ENCODE measurements at regions not wholly inside any gene's neighbourhood (a gene's known extent, or its start where the extent isn't known, plus 50 kb on each side); places are given as distances from the start of the nearest gene placed in this dataset.
A peak's percentile ranks its signal among the peaks of the same experiment; 100 is the strongest.

DNA sequence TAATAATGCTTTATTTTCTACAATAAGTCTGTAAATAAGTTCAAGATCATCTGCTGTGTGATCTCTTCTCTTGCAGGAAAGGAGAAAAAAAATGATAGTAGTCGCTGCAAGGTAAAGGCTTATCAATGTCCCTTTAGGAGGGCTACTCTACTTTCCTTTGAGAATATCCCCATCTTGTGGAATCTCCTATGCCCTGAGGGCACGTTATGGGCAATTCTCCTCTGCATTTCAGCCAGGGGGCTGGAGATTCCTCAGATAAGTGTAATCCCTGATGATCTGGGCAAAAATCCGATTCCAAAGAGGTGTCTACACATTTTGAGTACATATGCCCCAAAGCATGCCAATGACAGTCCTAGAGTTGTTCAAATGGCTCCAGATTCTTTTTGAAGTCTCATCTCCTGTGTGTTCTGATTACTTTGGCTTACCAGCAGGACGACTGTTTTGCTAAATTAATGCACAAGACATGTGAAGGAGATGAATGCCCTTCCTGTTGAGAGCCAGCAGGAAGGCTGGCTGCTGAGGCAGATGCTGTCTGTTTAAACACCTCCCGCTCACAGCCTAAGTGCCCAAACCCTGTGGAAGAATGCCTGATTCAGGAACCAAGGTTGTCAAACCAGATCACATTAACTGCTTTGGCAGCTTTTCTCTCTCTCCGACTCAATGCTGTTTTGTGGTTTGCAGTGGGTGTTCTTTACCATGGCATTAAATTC lies 171.2 kb upstream of the COL1A2 start (continued):
- TF ChIP-seq, protein P1, sequence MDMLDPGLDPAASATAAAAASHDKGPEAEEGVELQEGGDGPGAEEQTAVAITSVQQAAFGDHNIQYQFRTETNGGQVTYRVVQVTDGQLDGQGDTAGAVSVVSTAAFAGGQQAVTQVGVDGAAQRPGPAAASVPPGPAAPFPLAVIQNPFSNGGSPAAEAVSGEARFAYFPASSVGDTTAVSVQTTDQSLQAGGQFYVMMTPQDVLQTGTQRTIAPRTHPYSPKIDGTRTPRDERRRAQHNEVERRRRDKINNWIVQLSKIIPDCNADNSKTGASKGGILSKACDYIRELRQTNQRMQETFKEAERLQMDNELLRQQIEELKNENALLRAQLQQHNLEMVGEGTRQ (IDR thresholded peaks at IDR 0.05; ENCODE audit: low read length): no peak
- peak; percentile 26; the same call in 1 of the 2 replicates for TF ChIP-seq SP1 (IDR thresholded peaks at IDR 0.05; ENCODE audit: low read depth, low read length)
- TF ChIP-seq CHD2 (IDR thresholded peaks at IDR 0.05; ENCODE audit: low read length): peak; percentile 51; the same call in 1 of the 2 replicates
- no peak for TF ChIP-seq JUND (IDR thresholded peaks at IDR 0.05; ENCODE audit: low read length)
- TF ChIP-seq GABPA (IDR thresholded peaks at IDR 0.05; ENCODE audit: borderline replicate concordance, insufficient read depth, low read length): no peak
- TF ChIP-seq CTBP2 (IDR thresholded peaks at IDR 0.05; ENCODE audit: borderline replicate concordance, insufficient read depth, insufficient read length, low read length): peak; percentile 58
- TF ChIP-seq, protein P2, sequence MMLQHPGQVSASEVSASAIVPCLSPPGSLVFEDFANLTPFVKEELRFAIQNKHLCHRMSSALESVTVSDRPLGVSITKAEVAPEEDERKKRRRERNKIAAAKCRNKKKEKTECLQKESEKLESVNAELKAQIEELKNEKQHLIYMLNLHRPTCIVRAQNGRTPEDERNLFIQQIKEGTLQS (IDR thresholded peaks at IDR 0.05; ENCODE audit: insufficient read depth, low read depth, low read length): no peak
- TF ChIP-seq KDM4A (IDR thresholded peaks at IDR 0.05; ENCODE audit: low read depth, low read length, severe bottlenecking): no peak
- peak in 2 of 3 experiments; percentile 56 to 57; a peak in 3 of 4 replicates for TF ChIP-seq CTCF (IDR thresholded peaks at IDR 0.05; ENCODE audit: control extremely low read depth in 1 of 3, insufficient read depth in 1 of 3, low read depth in 1 of 3, low read length in 3 of 3)
- TF ChIP-seq HDAC6 (IDR thresholded peaks at IDR 0.05; ENCODE audit: low read depth, low read length): no peak
- TF ChIP-seq TEAD4 (IDR thresholded peaks at IDR 0.05; ENCODE audit: low read depth, low read length): peak; percentile 44; the same call in 1 of the 2 replicates
- TF ChIP-seq RAD21 (IDR thresholded peaks at IDR 0.05 in 1 of 2, conservative IDR thresholded peaks at IDR 0.05 in 1 of 2; ENCODE audit: low read depth in 2 of 2, low read length in 2 of 2): peak; percentile 73 to 77
- TF ChIP-seq TAF7 (optimal IDR thresholded peaks at IDR 0.05; ENCODE audit: borderline replicate concordance, low read depth, low read length): no peak
- TF ChIP-seq ASH2L (IDR thresholded peaks at IDR 0.05; ENCODE audit: low read length): no peak
- TF ChIP-seq ZNF274 (IDR thresholded peaks at IDR 0.05; ENCODE audit: borderline replicate concordance, extremely low read depth, low read length): no peak
- TF ChIP-seq GTF2F1 (IDR thresholded peaks at IDR 0.05; ENCODE audit: borderline replicate concordance, low read depth, low read length): no peak
- 0 out of 2 replicates have a peak, but pooled peaks have one; percentile 17 for TF ChIP-seq EGR1 (IDR thresholded peaks at IDR 0.05; ENCODE audit: borderline replicate concordance, low read depth, low read length)

Measured in H1 (cell line).